Thoracic aorta (tissue), 2 donors: ENCODE measurements at regions not wholly inside any gene's neighbourhood (a gene's known extent, or its start where the extent isn't known, plus 50 kb on each side); places are given as distances from the start of the nearest gene placed in this dataset.

Experiments used
- ATAC-seq: fragments of 150-250 bp; one replicate; pipeline ENCODE4 v1.8.0; 2017; ENCODE audit warnings: low read depth; ENCODE audit not compliant: insufficient number of reproducible peaks, low FRiP score
- DNase-seq: peaks from one replicate; pipeline ENCODE4 v3.0.0-alpha.2; 2020; ENCODE audit warnings: low spot score
- H3K27ac ChIP-seq, 2 donors: fragments of 200-600 bp; sonication (generic); 1 replicate in 1 of 2; 2 replicates in 1 of 2; pipeline ENCODE4 v1.5.1; 2016; ENCODE audit warnings: mild to moderate bottlenecking in 2 of 2, moderate library complexity in 2 of 2
- H3K27me3 ChIP-seq: fragments of 200-600 bp; sonication (generic); replicated peaks from 2 replicates; pipeline ENCODE4 v1.6.0; 2016; ENCODE audit warnings: mild to moderate bottlenecking; ENCODE audit not compliant: insufficient read depth
- H3K36me3 ChIP-seq: fragments of 200-600 bp; sonication (generic); one replicate; pipeline ENCODE4 v1.5.1; 2016
- H3K4me1 ChIP-seq, 2 donors: fragments of 200-600 bp; sonication (generic); 1 replicate in 1 of 2; 2 replicates in 1 of 2; pipeline versions ENCODE4 v1.5.1 to v1.6.0; 2016; ENCODE audit warnings: low read depth in 2 of 2, mild to moderate bottlenecking in 1 of 2; ENCODE audit not compliant: control insufficient read depth in 1 of 2
- H3K4me3 ChIP-seq: fragments of 200-600 bp; sonication (generic); 2 replicates; pipeline ENCODE4 v1.5.1; 2016; ENCODE audit warnings: mild to moderate bottlenecking
- H3K9me3 ChIP-seq: fragments of 200-600 bp; sonication (generic); 2 replicates; pipeline ENCODE4 v1.5.1; 2016
- TF ChIP-seq, protein P1 (sequence below): fragments of 200-600 bp; sonication (generic); IDR thresholded peaks from one replicate; pipeline ENCODE4 v1.5.1; 2019; ENCODE audit warnings: antibody characterized with exemption

DNA sequence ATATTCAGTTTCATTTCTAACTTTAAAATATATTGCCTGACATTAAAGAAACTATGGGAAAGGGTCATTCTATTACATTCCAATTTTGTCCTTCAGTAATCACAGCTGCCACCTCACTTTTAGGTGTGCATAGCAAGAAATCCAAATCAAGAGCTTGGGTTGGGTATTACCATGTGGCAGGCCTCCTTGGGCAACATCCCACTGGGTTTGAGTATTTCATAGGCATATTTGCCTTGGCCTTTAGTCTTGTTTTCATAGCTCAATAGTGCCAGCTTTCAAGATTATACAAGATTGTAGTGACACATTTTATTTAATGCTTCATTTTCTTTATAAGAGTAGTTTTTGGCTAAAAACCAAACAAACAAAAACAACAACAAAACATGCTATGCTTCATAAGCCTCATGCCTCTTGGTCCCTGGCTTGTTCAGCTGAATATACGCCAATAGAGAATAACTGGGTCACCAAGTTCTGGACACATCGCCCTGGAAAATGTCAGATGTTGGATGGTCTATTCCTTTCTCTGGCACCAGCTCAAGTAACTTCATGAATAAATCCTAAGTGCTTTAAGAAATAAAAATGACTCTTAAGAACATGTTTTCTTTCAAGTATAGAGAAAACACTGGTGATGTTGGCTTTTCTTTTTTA lies 167.4 kb upstream of the STARD13 start:
- TF ChIP-seq, protein P1, sequence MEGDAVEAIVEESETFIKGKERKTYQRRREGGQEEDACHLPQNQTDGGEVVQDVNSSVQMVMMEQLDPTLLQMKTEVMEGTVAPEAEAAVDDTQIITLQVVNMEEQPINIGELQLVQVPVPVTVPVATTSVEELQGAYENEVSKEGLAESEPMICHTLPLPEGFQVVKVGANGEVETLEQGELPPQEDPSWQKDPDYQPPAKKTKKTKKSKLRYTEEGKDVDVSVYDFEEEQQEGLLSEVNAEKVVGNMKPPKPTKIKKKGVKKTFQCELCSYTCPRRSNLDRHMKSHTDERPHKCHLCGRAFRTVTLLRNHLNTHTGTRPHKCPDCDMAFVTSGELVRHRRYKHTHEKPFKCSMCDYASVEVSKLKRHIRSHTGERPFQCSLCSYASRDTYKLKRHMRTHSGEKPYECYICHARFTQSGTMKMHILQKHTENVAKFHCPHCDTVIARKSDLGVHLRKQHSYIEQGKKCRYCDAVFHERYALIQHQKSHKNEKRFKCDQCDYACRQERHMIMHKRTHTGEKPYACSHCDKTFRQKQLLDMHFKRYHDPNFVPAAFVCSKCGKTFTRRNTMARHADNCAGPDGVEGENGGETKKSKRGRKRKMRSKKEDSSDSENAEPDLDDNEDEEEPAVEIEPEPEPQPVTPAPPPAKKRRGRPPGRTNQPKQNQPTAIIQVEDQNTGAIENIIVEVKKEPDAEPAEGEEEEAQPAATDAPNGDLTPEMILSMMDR: no peak
- H3K36me3 ChIP-seq: no peaks in the 10 kb centered on the region
- H3K27ac ChIP-seq: peak overlapping the region in 1 of 2 donors; percentile 22
- H3K27me3 ChIP-seq: no peaks in the 10 kb centered on the region
- DNase-seq (no peak), ATAC-seq (peak; percentile 67)
- peaks cover 17 to 37% of the 10 kb centered on the region in 2 donors for H3K4me1 ChIP-seq
- H3K9me3 ChIP-seq: no peaks in the 10 kb centered on the region
- H3K4me3 ChIP-seq: no peak overlapping the region

DNA sequence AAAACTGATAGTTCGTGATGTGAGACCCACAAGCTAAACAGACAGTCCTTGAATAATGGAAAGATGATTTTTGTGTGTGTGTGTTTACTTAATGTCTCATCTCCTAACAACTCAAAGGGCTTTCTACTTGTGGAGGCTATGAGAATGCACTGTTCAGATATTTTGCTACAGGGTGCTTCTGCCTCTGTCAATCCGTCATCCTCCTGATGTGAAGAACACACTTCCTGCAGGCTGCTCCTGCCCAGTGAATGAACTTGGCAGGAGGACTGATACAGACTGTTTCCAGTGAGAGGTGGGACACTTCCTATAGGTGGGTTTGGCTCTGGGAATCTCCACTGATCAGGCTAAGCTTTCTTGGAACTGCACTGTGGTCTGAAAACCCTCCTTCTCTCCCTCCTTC lies 168.4 kb upstream of the STARD13 start:
- no peaks in the 10 kb centered on the region for H3K36me3 ChIP-seq
- peaks cover 17 to 37% of the 10 kb centered on the region in 2 donors for H3K4me1 ChIP-seq
- H3K4me3 ChIP-seq: no peak overlapping the region
- no peak for ATAC-seq
- peaks cover under 1% of the 10 kb centered on the region for H3K9me3 ChIP-seq
- no peak for DNase-seq
- H3K27ac ChIP-seq: peak overlapping the region; percentile 22 to 60
- H3K27me3 ChIP-seq: no peaks in the 10 kb centered on the region
- TF ChIP-seq, protein P1: no peak

DNA sequence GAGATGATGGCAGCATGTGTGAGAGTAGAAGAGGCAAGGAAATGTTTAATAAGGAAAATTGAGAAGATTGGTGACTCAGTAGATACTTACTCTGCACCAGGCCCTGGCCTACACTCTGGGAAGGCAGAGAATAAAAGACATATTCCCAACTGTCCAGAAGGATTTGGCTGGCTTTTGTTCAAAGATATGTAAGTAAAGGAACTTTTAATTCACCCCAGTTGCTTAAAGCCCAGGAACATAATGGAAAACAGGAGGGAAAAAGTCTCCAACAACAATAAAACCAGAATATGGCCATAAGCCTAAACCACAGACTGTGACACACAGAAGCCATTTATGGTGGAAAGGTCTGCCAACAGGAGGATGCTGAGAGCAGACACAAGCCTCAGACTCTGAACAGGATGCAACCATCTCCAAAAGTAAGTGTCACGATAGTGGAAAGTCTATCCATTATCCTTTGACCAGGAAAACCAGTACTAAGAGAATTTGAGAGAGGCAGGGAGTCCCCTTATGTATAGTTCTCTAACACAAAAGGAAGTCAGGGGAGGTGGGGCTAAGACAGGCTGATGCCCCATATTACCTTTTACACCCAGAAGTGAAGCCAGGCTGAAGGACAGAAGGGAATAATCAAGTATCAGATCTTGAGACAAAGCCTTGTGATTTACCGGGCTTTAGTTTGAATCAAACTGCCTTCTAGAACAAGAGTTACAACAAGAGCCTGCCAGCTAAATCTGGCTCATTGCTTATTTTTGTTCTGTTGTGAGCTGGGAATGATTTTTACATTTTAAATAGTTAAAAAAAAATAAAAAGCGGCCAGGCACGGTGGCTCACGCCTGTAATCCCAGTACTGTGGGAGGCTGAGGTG lies 169.5 kb upstream of the STARD13 start:
- TF ChIP-seq, protein P1: no peak
- H3K27ac ChIP-seq: peak overlapping the region; percentile 60 to 62
- no peak for ATAC-seq
- DNase-seq: no peak
- H3K4me3 ChIP-seq: no peak overlapping the region
- no peaks in the 10 kb centered on the region for H3K36me3 ChIP-seq
- peaks cover 10% of the 10 kb centered on the region for H3K9me3 ChIP-seq
- peaks cover 17 to 37% of the 10 kb centered on the region in 2 donors for H3K4me1 ChIP-seq
- H3K27me3 ChIP-seq: no peaks in the 10 kb centered on the region

DNA sequence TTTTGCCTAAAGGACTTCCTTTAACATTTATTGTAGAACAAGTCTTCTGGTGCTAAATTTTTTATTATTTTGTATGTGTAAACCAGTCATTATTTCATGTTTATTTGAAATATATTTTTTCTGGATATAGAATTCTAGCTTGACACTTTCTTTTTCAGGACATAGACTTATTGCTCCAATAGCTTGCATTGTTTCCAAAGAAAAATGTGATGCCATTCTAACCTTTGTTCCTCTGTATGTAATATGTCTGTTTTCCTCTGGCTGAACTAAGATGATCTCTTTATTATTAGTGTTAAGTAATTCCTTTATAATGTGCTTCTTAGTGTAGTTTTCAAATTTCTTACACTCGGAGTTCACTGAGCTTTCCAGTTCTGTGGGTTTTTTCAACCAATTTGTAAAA lies 174.1 kb upstream of the STARD13 start:
- Histone ChIP-seq H3K9me3 (peaks cover 11% of the 10 kb centered on the region), H3K36me3 (no peaks in the 10 kb centered on the region), H3K4me3 (no peak overlapping the region), H3K27ac (no peak overlapping the region), H3K27me3 (no peaks in the 10 kb centered on the region), H3K4me1 (peaks cover 6 to 8% of the 10 kb centered on the region in 2 donors)
- no peak for DNase-seq
- ATAC-seq: no peak
- TF ChIP-seq, protein P1: no peak

DNA sequence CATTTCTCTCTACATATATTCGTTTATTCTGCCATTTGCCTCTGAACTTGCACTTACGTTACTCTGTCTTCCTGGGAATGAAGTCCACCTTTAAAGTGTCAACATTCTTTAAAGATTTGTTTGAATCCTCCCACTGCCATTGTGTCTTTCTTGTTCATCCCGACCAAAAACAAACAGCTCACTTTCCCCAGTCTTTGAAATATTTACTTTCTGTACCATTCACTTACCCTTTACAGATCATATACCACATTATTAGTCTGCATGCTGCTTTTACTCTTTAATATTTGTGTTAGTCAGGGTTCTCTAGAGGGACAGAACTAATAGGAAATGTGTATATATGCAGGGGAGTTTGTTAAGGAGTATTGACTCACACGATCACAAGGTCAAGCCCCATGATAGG lies 176.6 kb upstream of the STARD13 start:
- Histone ChIP-seq H3K4me3 (no peak overlapping the region), H3K4me1 (no peaks in the 10 kb centered on the region), H3K9me3 (peaks cover 11% of the 10 kb centered on the region), H3K27me3 (no peaks in the 10 kb centered on the region), H3K27ac (no peak overlapping the region), H3K36me3 (no peaks in the 10 kb centered on the region)
- no peak for DNase-seq
- TF ChIP-seq, protein P1: no peak
- no peak for ATAC-seq
